A673 (cell line): ENCODE measurements at regions not wholly inside any gene's neighbourhood (a gene's known extent, or its start where the extent isn't known, plus 50 kb on each side); places are given as distances from the start of the nearest gene placed in this dataset.

Experiments used
- BruUV-seq: library from RNA; stranded (reverse); fragments of 400-500 nt; replicated peaks from 2 replicates; lab custom pipeline; 2021; lab: Mats Ljungman, UMichigan
- CTCF ChIA-PET: fragments of 300-600 bp; sonication (Branson Sonifier 250); formaldehyde crosslinking; loops from one replicate; lab custom pipeline; 2022; ENCODE audit warnings: antibody characterized with exemption; lab: Charles Lee
- POLR2A ChIA-PET: fragments of 300-600 bp; sonication (Branson Sonifier 250); formaldehyde crosslinking; loops from one replicate; lab custom pipeline; 2022; ENCODE audit warnings: antibody characterized with exemption; ENCODE audit not compliant: low non-redundant PET; lab: Charles Lee
- DNase-seq: peaks from one replicate; pipeline ENCODE4 v3.0.0-alpha.2; 2015; ENCODE audit warnings: low spot score
- H3K27ac ChIP-seq: fragments of 200-600 bp; sonication (generic); 2 replicates; pipeline ENCODE4 v1.5.1; 2016; ENCODE audit warnings: mixed run types, low read depth, mild to moderate bottlenecking, mixed read lengths, antibody characterized with exemption, low read length; ENCODE audit not compliant: poor library complexity, severe bottlenecking
- H3K27me3 ChIP-seq: fragments of 200-600 bp; sonication (generic); replicated peaks from 2 replicates; pipeline ENCODE4 v1.6.1; 2017; ENCODE audit warnings: mixed run types, low read depth, mild to moderate bottlenecking, mixed read lengths, antibody characterized with exemption, low read length; ENCODE audit not compliant: insufficient read depth, poor library complexity
- H3K36me3 ChIP-seq: fragments of 200-600 bp; sonication (generic); 2 replicates; pipeline ENCODE4 v1.6.1; 2016; ENCODE audit warnings: mixed run types, mild to moderate bottlenecking, mixed read lengths, antibody characterized with exemption, low read length; ENCODE audit not compliant: insufficient read depth, poor library complexity, severe bottlenecking
- H3K4me1 ChIP-seq: fragments of 200-600 bp; sonication (generic); 2 replicates; pipeline ENCODE4 v1.6.1; 2017; ENCODE audit warnings: mixed run types, mild to moderate bottlenecking, mixed read lengths, antibody characterized with exemption, low read length; ENCODE audit not compliant: insufficient read depth, poor library complexity, severe bottlenecking
- H3K4me3 ChIP-seq: fragments of 200-600 bp; sonication (generic); 2 replicates; pipeline ENCODE4 v1.5.1; 2016; ENCODE audit warnings: low read depth, mixed run types, mild to moderate bottlenecking, mixed read lengths, low read length; ENCODE audit not compliant: poor library complexity, severe bottlenecking
- H3K9me3 ChIP-seq: fragments of 200-600 bp; sonication (generic); 2 replicates; pipeline ENCODE4 v1.6.1; 2016; ENCODE audit warnings: mixed run types, low read depth, mild to moderate bottlenecking, mixed read lengths, antibody characterized with exemption, low read length; ENCODE audit not compliant: poor library complexity, severe bottlenecking
- CTCF ChIP-seq: fragments of 300-800, 200-600 bp; sonication (generic); conservative IDR thresholded peaks from 2 replicates; pipeline ENCODE4 v1.5.1; 2017; ENCODE audit warnings: low read depth, mild to moderate bottlenecking, antibody characterized with exemption, low read length, moderate library complexity, mixed read lengths
- EZH2 ChIP-seq: fragments of 200-600 bp; sonication (generic); IDR thresholded peaks from 2 replicates; pipeline ENCODE4 v1.6.1; 2017; ENCODE audit warnings: borderline replicate concordance, low read depth, mild to moderate bottlenecking, mixed read lengths, antibody characterized with exemption, low read length; ENCODE audit not compliant: poor library complexity, severe bottlenecking
- intact Hi-C: fragments of 100-400 bp; cut with micrococcal nuclease; formaldehyde crosslinking; loops from one replicate; pipeline ENCODE4 v1.10.0; 2022; ENCODE audit not compliant: unreplicated experiment

- H3K4me1 ChIP-seq, result peaks cover 55% of the 10 kb centered on the region
- no TSS peak for BruUV-seq
- H3K4me3 ChIP-seq, result no peak overlapping the region
- no peak for DNase-seq
- no peaks in the 10 kb centered on the region for H3K27me3 ChIP-seq
- POLR2A ChIA-PET, result no interaction called here
- H3K9me3 ChIP-seq, result no peaks in the 10 kb centered on the region
- no peaks in the 10 kb centered on the region for H3K36me3 ChIP-seq
- intact Hi-C loops, result no loop called here
- CTCF ChIA-PET, result no interaction called here
- no peak for TF ChIP-seq EZH2
- TF ChIP-seq CTCF, result no peak
- H3K27ac ChIP-seq, result no peak overlapping the region
These were observed 93.8 kb downstream of the TMEM30B start for GRCh38 chr14:61187196-61187905.

- Histone ChIP-seq H3K4me3 (no peak overlapping the region), H3K27ac (no peak overlapping the region), H3K36me3 (no peaks in the 10 kb centered on the region), H3K4me1 (peaks cover 59% of the 10 kb centered on the region), H3K9me3 (no peaks in the 10 kb centered on the region), H3K27me3 (no peaks in the 10 kb centered on the region)
- DNase-seq, result no peak
- intact Hi-C loops, result no loop called here
- POLR2A ChIA-PET, result no interaction called here
- no TSS peak for BruUV-seq
- CTCF ChIA-PET, result interaction anchor here (0.6 kb wide), 1 partner anchor 537 kb away, joined by 5 read pairs; no protein-coding TSS in a partner anchor
- TF ChIP-seq EZH2 (no peak), CTCF (no peak)
These were observed 94.6 kb downstream of the TMEM30B start for GRCh38 chr14:61186341-61187195.

- Histone ChIP-seq H3K4me3 (no peak overlapping the region), H3K4me1 (peaks cover 59% of the 10 kb centered on the region), H3K9me3 (no peaks in the 10 kb centered on the region), H3K36me3 (no peaks in the 10 kb centered on the region), H3K27ac (no peak overlapping the region), H3K27me3 (no peaks in the 10 kb centered on the region)
- DNase-seq, result no peak
- ChIA-PET POLR2A (no interaction called here), CTCF (no interaction called here)
- no TSS peak for BruUV-seq
- TF ChIP-seq EZH2, result no peak
- TF ChIP-seq CTCF, result no peak
- intact Hi-C loops, result no loop called here
These were observed 95.6 kb downstream of the TMEM30B start for GRCh38 chr14:61185534-61185933.
